Pancreas (tissue), 10 donors: ENCODE measurements at regions not wholly inside any gene's neighbourhood (a gene's known extent, or its start where the extent isn't known, plus 50 kb on each side); places are given as distances from the start of the nearest gene placed in this dataset.
A peak's percentile ranks its signal among the peaks of the same experiment; 100 is the strongest.

Experiments used
- ATAC-seq, 4 donors: fragments of 200-7000 bp; cut with Tn5 transposase; one replicate each; pipeline versions ENCODE4 v1.8.0 to v1.9.1; 2020; ENCODE audit warnings: mild to moderate bottlenecking in 4 of 4, moderate library complexity in 4 of 4
- DNase-seq, 6 donors: peaks; one replicate each; pipeline ENCODE4 v3.0.0-alpha.2; 2020
- FAIRE-seq: peaks from 2 replicates; lab custom pipeline; 2012; peaks lifted over from hg19 to GRCh38; lab: Jason Lieb, UNC
- H3K27ac ChIP-seq, 4 donors: fragments of 200-600 bp; sonication (generic); 1 replicate in 3 of 4; 2 replicates in 1 of 4; pipeline versions ENCODE4 v1.5.0 to v1.8.0; 2020
- H3K27me3 ChIP-seq, 4 donors: fragments of 200-600 bp; one replicate each; pipeline ENCODE4 v1.8.0; 2021
- H3K36me3 ChIP-seq, 3 donors: fragments of 200-600 bp; sonication (generic) in 1 of 3; one replicate each; pipeline versions ENCODE4 v1.5.0 to v1.8.0; 2020 to 2021
- H3K4me1 ChIP-seq, 3 donors: fragments of 200-600 bp; one replicate each; pipeline ENCODE4 v1.8.0; 2021
- H3K4me3 ChIP-seq, 4 donors: fragments of 200-600 bp; sonication (generic) in 2 of 4; one replicate each; pipeline versions ENCODE4 v1.5.0 to v1.8.0; 2020 to 2021
- H3K9me3 ChIP-seq, 4 donors: fragments of 200-600 bp; one replicate each; pipeline ENCODE4 v1.8.0; 2021
- CTCF ChIP-seq, 4 donors: fragments of 200-600 bp; sonication (generic) in 3 of 4; IDR thresholded peaks; one replicate each; pipeline versions ENCODE4 v1.5.0 to v1.8.0; 2021; ENCODE audit warnings: antibody characterized with exemption in 4 of 4
- WGBS, 2 donors: extraction: QIAGEN DNeasy Blood & Tissue Kit; methylation state at CpG; one replicate each; pipeline ENCODE4 v1.1.7; 2013; 5-methylcytosine and 5-hydroxymethylcytosine counted together
- intact Hi-C, 3 donors: fragments of 100-400 bp; cut with DNase I; formaldehyde crosslinking; loops; one replicate each; pipeline versions ENCODE4 v1.11.1 to v1.14.2; 2022
- donor health status: healthy with polysubstance abuse.
- donor health status: DM: no; HTN: no; CAD: no; lungs with moderate emphysema.
- donor health status: DM: no; HTN: no; CAD: no.
- donor health status: control.
- donor health status: control.
- donor health status: Bipolar disorder and iron deficiency.
- donor health status: DM: yes; HTN: yes; CAD: no.
- donor health status: DM: no; HTN: no; CAD: no.
- donor health status: DM: no; HTN: no; CAD: no.
- donor health status: DM: yes; HTN: yes; CAD: no.

DNA sequence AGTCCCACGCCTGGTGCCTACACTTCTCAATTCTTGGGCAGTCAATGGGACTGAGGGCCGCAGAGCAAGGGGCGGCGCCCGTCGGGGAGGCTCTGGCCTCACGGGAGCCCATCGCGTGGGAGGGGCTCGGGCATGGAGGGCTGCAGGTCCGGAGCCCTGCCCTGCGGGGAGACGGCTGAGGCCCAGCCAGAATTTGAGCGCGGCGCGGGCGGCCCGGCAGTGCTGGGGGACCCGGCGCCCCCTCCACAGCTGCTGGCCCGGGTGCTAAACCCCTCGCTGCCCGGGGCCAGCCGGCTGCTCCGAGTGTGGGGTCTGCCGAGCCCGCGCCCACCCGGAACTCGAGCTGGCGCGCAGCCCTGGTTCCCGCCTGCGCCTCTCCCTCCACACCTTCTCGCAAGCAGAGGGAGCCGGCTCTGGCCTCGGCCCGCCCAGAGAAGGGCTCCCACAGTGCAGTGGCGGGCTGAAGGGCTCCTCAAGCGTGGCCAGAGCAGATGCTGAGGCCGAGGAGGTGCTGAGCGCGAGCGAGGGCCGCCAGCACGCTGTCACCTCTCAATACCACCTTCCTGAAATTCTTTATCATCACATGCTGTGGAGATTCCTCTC lies 58.5 kb downstream of the BAK1 start:
- Histone ChIP-seq H3K9me3 (no peaks in the 10 kb centered on the region), H3K27ac (no peak overlapping the region), H3K36me3 (no peaks in the 10 kb centered on the region), H3K27me3 (no peaks in the 10 kb centered on the region), H3K4me1 (no peaks in the 10 kb centered on the region), H3K4me3 (no peak overlapping the region)
- DNase-seq (peak in 1 of 6 donors; percentile 46), ATAC-seq (no peak), FAIRE-seq (no peak)
- intact Hi-C loops, result no loop called here
- TF ChIP-seq CTCF (IDR thresholded peaks at IDR 0.05), result no peak
- WGBS, 2 donors, result 81 to 88% methylated on average over 36 to 47 of the region's 47 CpGs
